GM21723 (cell line): ENCODE measurements at regions not wholly inside any gene's neighbourhood (a gene's known extent, or its start where the extent isn't known, plus 50 kb on each side); places are given as distances from the start of the nearest gene placed in this dataset.
"Not testable (repeated sequence)": the region's sequence is repeated elsewhere in the genome, so short reads cannot be mapped to it uniquely, and the experiment has no call there.

Experiments used
- ATAC-seq: cut with Tn5 transposase; IDR thresholded peaks from one replicate; pipeline ENCODE4 v1.9.1; 2021; ENCODE audit warnings: mild to moderate bottlenecking, moderate library complexity; ENCODE audit not compliant: unreplicated experiment

GRCh38 chr16:51298800-51299199 is 147.7 kb upstream of the SALL1 start:
- ATAC-seq = no peak

DNA sequence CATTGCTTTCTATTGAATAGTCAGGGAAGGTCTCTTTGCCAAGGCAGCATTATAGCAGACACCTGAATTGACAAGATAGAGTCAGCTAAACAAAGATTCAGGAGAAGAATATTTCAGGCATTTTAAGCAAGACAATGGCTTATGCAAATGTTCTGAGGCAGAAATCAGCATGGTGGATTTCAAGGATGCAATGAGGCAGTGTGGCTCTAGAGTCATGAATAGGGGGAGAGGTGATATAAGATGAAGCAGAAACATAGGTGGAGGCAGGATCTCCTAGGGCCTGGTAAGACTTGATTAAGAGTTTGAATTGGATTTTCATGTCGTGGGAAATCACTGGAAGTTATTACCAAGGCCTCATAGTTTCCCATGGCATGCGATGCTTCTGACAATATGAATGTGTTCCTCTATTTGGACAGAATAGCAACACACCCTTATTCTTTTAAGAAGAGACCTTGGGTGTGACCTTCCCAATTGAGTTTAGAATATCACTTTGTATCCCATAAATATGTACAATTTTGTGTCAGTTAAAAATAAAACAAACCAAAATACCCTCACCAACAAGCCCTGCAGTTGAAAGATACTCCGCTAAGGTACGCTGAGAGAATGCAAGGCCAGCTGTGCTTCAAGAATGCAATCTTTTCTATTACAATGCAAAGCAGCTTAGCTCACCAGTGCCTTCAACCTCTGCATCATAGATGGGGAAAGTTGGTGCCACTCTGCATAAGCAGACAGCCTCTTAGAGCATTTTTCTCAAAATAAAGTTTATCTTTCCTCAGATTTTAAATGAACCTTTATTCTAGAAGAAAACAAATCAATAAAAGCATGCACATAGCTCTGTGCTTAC is 139.6 kb upstream of the SALL1 start:
- ATAC-seq = no peak

DNA sequence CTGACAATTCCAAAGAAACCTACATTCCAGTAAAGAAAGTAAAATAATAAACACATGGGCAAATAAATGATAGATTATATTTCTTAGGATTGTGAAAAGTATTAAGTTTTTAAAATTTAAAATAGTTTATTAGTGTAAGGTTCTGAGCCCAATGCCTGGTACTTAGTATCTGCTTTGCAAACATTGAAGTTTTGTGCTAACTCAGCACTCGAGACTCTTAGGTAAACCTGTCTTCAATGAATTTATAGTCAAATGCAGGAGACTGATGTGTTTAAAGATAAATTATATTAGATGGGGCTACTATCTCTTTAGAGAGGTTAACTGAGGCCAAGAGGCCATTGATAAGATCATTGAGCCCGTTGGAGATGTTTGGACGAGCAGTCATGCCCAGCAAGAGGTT is 138.3 kb upstream of the SALL1 start:
- ATAC-seq = no peak

- ATAC-seq = no peak
Measured at GRCh38 chr16:51287121-51287755, 136.2 kb upstream of the SALL1 start.

DNA sequence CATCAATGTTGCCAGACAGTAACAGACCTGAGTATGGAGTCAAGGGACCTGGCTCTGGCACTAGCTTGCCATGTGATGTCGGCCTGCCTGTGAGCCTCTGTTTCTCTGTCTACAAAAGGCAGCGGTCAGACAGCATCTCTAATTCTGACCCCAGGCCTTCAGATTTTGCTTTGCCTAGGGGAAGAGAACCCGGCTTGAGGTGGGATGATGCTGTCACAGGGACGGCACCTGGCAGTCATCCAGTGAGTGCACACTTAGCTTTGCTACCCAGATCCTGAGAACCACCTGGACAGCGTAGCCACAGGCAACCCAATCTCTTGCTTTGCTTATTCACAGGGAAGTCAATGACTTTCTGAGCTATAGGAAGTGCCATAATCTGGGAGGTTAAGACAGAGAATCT is 135.2 kb upstream of the SALL1 start:
- ATAC-seq = no peak

- no peak for ATAC-seq
Measured at GRCh38 chr16:51276336-51276735, 125.3 kb upstream of the SALL1 start.

GRCh38 chr16:51272420-51272819 is 121.3 kb upstream of the SALL1 start:
- ATAC-seq = no peak

DNA sequence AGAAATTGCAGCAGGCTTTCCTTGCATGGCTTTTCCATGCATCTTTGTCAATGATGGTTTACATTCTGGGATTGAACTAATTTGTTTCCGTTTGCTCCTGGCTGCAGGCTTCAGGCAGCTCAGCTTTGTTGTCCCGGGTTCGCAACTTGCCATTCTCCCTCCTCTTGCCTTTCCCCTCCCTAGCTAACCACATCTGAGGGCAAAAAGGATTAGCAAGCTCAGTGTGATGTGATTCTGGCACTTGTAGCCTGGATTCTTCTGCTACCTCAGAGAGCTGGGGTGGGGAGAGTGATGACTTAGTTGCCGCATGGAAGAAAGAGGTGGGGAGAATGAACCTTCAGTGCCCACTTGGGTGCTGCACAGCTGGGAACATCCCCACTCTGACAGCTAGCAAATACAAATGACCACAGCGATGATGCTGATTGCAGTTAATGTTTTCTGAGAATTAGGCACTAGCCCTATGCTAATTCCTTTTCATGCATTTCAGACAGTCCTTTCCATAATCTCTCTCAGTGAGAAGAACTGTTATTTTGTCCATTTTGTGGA is 120.2 kb upstream of the SALL1 start:
- no peak for ATAC-seq

DNA sequence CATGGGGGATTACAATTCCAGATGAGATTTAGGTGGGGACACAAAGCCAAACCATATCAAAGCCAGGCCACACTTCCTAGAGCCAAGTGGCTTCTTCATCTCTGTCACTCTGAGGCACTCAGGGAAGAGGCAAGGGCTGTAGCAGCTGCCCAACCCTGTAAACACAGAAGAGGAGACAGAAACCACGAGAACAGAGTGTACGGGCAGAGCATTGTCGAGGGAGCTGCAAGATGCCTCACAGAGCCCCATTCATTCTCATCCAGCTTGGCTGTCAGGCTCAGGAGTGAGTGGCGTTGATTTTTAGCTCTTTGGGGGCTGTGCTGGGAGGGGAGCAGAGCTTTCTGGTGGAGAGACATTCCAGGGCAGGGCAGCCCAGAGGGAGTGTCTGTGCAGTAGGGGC is 117.2 kb upstream of the SALL1 start:
- ATAC-seq = no peak

GRCh38 chr16:51267681-51268080 is 116.6 kb upstream of the SALL1 start:
- ATAC-seq = no peak

DNA sequence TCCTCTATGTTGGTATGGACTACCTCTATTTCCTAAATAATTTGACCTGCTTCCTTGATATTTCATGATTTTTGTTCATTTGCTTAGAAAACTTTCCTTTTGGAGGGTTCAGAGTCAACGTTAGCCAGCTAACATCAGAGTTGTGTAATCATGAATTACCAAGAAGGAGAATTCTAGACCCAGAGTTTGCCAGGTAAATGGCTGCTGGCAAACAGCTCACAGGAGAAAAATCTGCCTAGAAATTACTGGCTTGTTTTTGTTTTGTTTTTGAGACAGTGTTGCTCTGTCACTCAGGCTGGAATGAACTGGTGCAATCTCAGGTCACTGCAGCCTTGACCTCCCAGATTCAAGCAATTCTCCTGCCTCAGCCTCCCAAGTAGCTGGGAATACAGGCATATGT is 111.4 kb upstream of the SALL1 start:
- no peak for ATAC-seq

DNA sequence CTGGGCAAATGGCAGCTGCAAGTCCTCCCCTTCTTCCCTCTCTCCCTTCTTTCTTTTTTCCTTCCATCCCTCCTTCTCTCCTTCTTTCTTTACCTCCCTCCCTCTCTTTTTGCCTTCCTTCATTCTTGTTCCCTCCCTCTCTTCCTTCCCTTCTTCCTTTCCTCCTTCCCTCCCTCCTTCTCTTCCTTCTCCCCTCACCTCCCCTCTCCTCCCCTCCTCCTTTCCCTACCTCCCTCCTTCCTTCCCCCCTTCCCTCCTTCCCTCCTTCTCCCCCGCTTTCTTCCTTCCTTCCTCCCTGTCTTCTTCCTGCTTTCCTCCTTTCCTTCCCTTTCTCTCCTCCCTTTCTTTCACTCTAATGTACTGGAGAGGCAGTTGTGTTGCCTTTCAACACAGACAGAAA is 110.8 kb upstream of the SALL1 start:
- ATAC-seq = no peak

DNA sequence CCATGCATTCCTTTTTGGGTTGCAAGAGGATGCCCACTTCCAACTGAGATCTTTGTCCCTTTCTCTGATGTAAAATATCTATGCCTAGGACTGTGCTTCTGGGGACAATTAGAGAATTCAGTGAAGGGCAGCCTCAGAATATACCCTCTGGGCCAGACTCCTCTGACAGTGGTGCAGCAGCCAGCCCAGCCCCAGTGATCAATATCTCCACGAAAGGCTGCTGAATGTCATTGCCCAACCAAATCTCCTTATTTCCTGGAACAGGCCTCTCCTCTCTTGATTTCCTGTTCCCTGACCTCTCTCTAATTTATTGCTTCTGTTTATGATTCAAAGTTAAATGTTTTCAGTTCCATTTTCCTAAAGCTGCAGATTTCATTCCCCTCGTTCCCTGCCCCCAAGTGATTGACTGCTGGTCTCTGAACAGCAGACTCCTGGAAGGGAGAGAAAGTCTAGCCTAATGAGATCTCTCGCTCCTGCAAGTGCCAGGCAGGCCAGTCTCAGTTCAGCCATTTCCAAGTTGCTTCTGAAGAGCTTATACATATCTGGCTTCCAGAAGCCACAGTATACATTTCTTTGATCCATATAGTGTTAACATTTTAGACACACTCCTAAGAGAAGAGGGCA is 104.4 kb upstream of the SALL1 start:
- no peak for ATAC-seq

DNA sequence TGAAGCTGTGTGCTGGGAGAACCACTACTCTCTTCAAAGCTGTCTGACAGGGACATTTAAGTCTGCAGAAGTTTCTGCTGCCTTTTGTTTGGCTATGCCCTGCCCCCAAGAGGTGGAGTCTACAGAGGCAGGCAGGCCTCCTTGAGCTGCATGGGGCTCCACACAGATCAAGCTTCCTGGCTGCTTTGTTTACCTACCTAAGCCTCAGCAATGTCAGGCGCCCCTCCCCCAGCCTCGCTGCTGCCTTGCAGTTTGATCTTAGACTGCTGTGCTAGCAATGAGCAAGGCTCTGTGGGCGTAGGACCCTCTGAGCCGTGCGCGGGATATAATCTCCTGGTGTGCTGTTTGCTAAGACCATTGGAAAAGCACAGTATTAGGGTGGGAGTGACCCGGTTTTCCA is 103.3 kb upstream of the SALL1 start:
- not testable (repeated sequence) for ATAC-seq

DNA sequence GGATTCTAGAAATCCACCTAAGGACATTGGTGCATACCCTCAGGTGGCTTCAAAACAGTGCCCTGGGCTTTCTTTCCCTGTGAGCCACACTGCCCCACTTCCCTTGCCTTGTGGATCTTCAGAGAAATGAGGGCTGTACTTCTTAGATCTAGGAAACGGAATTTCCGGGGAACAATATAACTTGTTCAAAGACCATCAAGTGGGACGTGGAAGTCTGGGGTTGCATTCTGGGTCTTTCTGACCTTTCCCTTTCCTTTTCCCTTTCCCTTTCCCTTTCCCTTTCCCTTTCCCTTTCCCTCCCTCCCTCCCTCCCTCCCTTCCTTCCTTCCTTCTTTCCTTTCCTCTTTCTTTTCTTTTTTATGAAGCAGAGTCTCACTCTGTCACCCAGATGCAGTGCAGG is 97.1 kb upstream of the SALL1 start:
- ATAC-seq = no peak

GRCh38 chr16:51245658-51245995 is 94.6 kb upstream of the SALL1 start:
- ATAC-seq = no peak

DNA sequence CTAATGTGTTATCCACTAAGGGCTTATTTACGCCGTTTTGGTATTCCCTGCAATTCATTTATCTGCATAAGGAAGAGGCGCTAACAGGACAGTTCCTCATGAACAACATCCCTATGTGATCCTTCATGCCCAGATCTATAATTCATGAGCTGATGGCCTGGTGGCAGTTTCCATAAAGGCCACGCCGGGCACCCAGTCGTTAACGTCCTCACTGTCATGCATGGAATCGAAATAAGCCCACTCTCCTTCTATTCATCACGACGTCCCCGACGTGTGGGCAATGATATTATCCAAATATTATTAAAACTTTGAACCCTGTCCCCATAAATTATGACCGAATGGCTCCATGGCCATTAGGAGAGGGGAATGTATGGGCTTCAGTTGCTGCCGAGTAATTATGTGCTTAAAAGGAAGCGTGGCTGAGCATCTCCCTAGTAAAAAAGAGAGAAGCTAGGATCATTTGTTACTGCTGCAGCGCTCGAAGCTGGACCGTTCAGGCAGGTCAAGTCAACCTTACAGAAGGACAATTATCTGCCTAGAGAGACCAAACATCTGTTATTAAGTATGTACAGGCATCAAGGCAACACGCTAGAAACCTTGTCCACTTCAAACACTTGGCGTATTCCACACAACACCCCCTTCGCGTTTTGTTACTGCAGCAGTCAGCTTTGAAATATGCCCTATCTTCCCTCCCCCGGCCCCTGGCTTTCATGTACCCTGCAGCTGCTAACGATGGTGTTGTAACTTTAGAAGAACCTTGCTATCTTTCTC is 94.0 kb upstream of the SALL1 start:
- no peak for ATAC-seq

DNA sequence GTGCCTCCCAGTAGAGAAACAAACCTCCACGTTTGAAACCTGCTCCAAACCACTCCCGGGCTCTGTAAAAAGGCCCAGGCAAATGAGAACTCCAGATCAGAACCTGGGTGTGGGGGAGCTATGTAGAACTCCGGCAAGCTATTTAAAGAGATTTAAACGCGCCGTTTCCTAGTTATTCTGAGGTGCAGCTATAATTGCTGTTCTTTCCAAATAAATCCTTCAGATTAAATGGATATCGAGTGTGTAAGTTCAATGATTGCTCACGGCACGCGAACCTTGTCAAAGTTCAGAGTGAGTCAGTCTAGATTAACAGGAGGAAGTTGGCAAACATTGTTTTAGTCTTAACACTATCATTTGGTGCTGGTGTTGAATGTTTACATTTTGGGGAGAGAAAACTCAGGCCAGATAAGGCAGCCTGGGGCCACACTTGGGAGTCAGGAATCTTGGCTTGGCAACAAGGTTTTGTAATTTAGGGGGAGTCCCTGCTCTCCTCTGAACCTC is 92.9 kb upstream of the SALL1 start:
- ATAC-seq = no peak

DNA sequence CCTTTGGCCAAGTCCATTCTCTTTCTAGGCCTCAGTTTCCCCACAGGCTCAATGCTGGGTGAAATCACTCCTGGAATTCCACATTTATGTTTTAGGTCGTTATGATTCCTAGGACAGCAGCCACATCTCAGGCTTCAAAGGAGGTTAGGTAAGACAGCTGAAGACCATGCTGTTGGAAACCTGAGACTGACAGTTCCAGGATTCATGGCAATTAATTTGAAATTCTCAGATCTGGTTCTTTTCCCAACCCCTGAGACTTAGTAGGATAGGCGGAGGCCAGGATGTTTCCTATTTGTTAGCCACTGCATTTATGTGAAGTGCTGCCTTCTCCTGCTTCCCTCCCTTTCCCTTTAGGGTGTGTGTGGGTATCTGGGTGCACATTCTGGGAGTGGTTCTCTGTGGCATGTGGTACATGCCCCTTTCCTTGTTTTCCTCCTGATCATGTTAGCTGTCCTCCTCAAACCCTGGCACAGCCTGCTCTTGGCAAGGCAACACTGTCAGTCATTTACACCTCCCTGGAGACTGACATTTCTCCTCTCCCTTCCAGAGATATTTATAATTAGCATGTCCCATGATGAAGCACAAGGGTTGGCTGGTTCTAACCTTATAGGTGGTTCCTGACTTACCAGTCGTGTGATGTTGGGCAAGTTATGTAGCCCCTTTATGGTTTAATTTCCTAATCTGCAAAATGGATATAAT is 91.4 kb upstream of the SALL1 start:
- ATAC-seq = no peak

GRCh38 chr16:51239196-51239595 is 88.1 kb upstream of the SALL1 start:
- ATAC-seq = no peak
